GM12873 (cell line): ENCODE measurements at regions not wholly inside any gene's neighbourhood (a gene's known extent, or its start where the extent isn't known, plus 50 kb on each side); places are given as distances from the start of the nearest gene placed in this dataset.

ENCODE experiments used
- CTCF ChIP-seq: IDR thresholded peaks from 2 replicates; pipeline ENCODE4 v1.5.1; 2012; ENCODE audit warnings: low read depth, mild to moderate bottlenecking, moderate library complexity, low read length, control low read depth; ENCODE audit not compliant: insufficient read depth; ENCODE audit errors: missing control alignments

DNA sequence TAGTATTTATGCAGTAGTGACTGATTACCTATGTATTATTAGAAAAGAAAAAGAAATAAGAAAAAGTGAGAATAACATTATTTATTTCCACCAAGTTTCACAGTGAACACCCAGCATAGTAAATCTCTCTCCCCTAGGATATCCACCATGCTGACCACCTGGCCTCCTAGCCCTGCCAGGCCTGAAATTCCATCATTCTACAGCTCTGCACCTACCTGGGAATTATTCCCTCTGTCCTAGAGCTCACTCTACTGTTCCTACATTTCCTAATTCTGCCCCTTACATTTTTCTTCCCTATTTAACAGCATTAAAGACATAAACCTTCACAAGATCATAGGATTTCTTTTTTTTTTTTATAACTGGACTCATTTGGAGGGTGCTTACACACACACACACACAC is 525.3 kb upstream of the PPP2R3A start:
- no peak for TF ChIP-seq CTCF

- no peak for TF ChIP-seq CTCF
Observed at GRCh38 chr3:135440746-135441145, 524.8 kb upstream of the PPP2R3A start.

- TF ChIP-seq CTCF, result no peak
Observed at GRCh38 chr3:135444058-135444457, 521.5 kb upstream of the PPP2R3A start.

- no peak for TF ChIP-seq CTCF
Observed at GRCh38 chr3:135447483-135447882, 518.0 kb upstream of the PPP2R3A start.

DNA sequence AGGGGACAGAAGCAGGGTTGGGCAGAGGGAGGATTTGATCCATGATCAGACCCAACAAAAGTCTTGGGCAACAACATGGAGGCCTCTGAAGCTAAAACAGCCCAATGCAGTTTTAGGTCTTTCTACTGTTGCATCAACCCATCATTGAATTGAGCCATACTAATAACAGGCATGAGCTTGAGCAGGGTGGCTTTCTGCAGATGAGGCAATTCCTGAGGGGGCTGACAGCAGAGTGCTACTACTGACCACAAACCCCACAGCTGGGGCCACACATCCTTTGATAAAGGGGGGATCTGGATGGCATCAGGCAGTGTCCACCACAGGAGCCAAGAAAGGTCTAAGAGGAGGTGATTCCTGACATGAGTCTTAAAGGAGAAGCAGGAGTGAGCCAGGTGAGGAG is 517.0 kb upstream of the PPP2R3A start:
- no peak for TF ChIP-seq CTCF

- no peak for TF ChIP-seq CTCF
Observed at GRCh38 chr3:135449046-135449445, 516.5 kb upstream of the PPP2R3A start.

DNA sequence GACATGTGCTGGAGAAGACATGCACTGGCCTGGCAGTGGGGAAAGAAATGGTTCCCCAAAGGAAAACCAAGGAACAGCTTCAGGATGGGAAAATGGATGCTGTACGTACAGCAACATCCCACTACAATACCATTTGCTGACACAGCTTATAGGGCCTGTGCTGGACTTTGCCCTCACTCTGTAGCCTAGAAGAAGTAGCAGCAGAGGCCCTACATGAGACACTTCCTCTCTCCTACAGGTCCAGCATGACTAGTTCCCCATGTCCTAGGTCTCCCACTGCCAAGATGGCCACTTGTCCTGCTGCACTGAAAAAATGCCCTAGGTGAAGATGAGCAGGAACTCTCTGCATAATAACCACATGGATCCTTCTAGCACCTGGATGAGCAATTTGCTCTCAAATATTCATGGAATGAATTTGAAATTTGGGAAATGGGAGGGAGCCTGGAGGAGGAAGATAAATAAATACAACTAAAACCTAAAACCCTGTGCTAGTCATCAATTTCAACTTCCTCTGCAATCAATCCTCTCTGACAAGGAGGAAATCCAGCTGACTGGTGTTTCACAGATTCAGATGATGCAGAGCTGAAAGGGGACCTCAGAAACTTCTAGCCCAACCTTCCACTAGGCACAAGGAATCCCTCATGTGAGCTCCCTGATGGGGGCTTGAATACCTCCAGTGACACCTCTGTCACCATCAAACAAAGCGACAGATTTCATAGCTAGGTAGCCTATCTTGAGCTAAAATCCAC is 514.3 kb upstream of the PPP2R3A start:
- TF ChIP-seq CTCF, result no peak
